ENCODE measurements at regions not wholly inside any gene's neighbourhood (a gene's known extent, or its start where the extent isn't known, plus 50 kb on each side); places are given as distances from the start of the nearest gene placed in this dataset.

- TF ChIP-seq ZBTB17 (tag by site-specific recombination; IDR thresholded peaks at IDR 0.05) (no peak), ZNF248 (tag by site-specific recombination; IDR thresholded peaks at IDR 0.05) (no peak), HIC1 (tag by site-specific recombination; IDR thresholded peaks at IDR 0.05) (no peak), ZNF548 (tag by site-specific recombination; IDR thresholded peaks at IDR 0.05) (no peak), ZBTB26 (tag by site-specific recombination; optimal IDR thresholded peaks at IDR 0.05) (no peak), ZNF114 (tag by site-specific recombination; IDR thresholded peaks at IDR 0.05) (no peak), ZNF660 (tag by site-specific recombination; IDR thresholded peaks at IDR 0.05) (no peak), ZSCAN18 (tag by site-specific recombination; IDR thresholded peaks at IDR 0.05) (no peak), ZNF354C (tag by site-specific recombination; IDR thresholded peaks at IDR 0.05; ENCODE audit: borderline replicate concordance, low read depth) (no peak), ZNF138 (tag by site-specific recombination; IDR thresholded peaks at IDR 0.05; ENCODE audit: borderline replicate concordance) (no peak), PRDM6 (tag by site-specific recombination; IDR thresholded peaks at IDR 0.05) (no peak), SP3 (tag by site-specific recombination; IDR thresholded peaks at IDR 0.05) (no peak), SCRT1 (tag by site-specific recombination; IDR thresholded peaks at IDR 0.05; ENCODE audit: borderline replicate concordance) (no peak), ZNF768 (tag by site-specific recombination; IDR thresholded peaks at IDR 0.05) (no peak), ZNF704 (tag by site-specific recombination; IDR thresholded peaks at IDR 0.05) (no peak), ZNF157 (tag by site-specific recombination; IDR thresholded peaks at IDR 0.05) (no peak), ZNF10 (tag by site-specific recombination; IDR thresholded peaks at IDR 0.05) (no peak), ZNF362 (tag by site-specific recombination; IDR thresholded peaks at IDR 0.05) (no peak)
- TF ChIP-seq, protein P1, sequence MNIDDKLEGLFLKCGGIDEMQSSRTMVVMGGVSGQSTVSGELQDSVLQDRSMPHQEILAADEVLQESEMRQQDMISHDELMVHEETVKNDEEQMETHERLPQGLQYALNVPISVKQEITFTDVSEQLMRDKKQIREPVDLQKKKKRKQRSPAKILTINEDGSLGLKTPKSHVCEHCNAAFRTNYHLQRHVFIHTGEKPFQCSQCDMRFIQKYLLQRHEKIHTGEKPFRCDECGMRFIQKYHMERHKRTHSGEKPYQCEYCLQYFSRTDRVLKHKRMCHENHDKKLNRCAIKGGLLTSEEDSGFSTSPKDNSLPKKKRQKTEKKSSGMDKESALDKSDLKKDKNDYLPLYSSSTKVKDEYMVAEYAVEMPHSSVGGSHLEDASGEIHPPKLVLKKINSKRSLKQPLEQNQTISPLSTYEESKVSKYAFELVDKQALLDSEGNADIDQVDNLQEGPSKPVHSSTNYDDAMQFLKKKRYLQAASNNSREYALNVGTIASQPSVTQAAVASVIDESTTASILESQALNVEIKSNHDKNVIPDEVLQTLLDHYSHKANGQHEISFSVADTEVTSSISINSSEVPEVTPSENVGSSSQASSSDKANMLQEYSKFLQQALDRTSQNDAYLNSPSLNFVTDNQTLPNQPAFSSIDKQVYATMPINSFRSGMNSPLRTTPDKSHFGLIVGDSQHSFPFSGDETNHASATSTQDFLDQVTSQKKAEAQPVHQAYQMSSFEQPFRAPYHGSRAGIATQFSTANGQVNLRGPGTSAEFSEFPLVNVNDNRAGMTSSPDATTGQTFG (tag by site-specific recombination; IDR thresholded peaks at IDR 0.05; ENCODE audit: borderline replicate concordance): no peak
- TF ChIP-seq, protein P2, sequence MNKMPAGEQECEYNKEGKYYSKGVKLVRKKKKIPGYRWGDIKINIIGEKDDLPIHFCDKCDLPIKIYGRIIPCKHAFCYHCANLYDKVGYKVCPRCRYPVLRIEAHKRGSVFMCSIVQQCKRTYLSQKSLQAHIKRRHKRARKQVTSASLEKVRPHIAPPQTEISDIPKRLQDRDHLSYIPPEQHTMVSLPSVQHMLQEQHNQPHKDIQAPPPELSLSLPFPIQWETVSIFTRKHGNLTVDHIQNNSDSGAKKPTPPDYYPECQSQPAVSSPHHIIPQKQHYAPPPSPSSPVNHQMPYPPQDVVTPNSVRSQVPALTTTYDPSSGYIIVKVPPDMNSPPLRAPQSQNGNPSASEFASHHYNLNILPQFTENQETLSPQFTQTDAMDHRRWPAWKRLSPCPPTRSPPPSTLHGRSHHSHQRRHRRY (tag by site-specific recombination; IDR thresholded peaks at IDR 0.05): no peak
- POLR2A ChIA-PET: no interaction called here
- H3K4me1 ChIP-seq (ENCODE audit: control insufficient read depth, insufficient read depth, low read length): no peaks in the 10 kb centered on the region
- H3K9me3 ChIP-seq (ENCODE audit: control insufficient read depth, insufficient read depth, low read depth, low read length): no peaks in the 10 kb centered on the region
- CTCF ChIA-PET: interaction anchor here (0.5 kb wide), 1 partner anchor 84 kb away, joined by 4 read pairs; no protein-coding TSS in a partner anchor
- H3K27ac ChIP-seq (ENCODE audit: extremely low read depth, low read depth, low read length): no peak overlapping the region
- no peaks in the 10 kb centered on the region for H3K36me3 ChIP-seq (ENCODE audit: control insufficient read depth in 2 of 2, insufficient read depth in 1 of 2, low read length in 2 of 2)
- H3K4me3 ChIP-seq (ENCODE audit: low read depth, low read length): no peak overlapping the region
Measured at GRCh38 chr5:13640270-13640669, 304.2 kb downstream of the DNAH5 start.
